Neural progenitor cell (in vitro differentiated cells): ENCODE measurements at regions not wholly inside any gene's neighbourhood (a gene's known extent, or its start where the extent isn't known, plus 50 kb on each side); places are given as distances from the start of the nearest gene placed in this dataset.

Source experiments
- DNase-seq: peaks from one replicate; pipeline ENCODE4 v3.0.0-alpha.2; 2016; ENCODE audit warnings: low spot score
- H2AFZ ChIP-seq: fragments of 200-600 bp; sonication (generic); replicated peaks from 2 replicates; pipeline ENCODE4 v1.6.1; 2016; ENCODE audit warnings: antibody characterized with exemption
- H3F3A ChIP-seq: fragments of 200-600 bp; sonication (generic); 2 replicates; pipeline ENCODE4 v1.6.1; 2016; ENCODE audit warnings: antibody characterized with exemption, low read depth
- H3K27ac ChIP-seq: fragments of 200-600 bp; sonication (generic); 2 replicates; pipeline ENCODE4 v1.5.1; 2016; ENCODE audit warnings: mild to moderate bottlenecking
- H3K27me3 ChIP-seq: fragments of 200-600 bp; sonication (generic); 2 replicates; pipeline ENCODE4 v1.6.1; 2016; ENCODE audit warnings: mild to moderate bottlenecking, moderate library complexity
- H3K36me3 ChIP-seq: fragments of 200-600 bp; sonication (generic); 2 replicates; pipeline ENCODE4 v1.5.1; 2016
- H3K4me1 ChIP-seq: fragments of 200-600 bp; sonication (generic); 2 replicates; pipeline ENCODE4 v1.6.1; 2016; ENCODE audit warnings: mixed run types
- H3K4me2 ChIP-seq: fragments of 200-600 bp; sonication (generic); 2 replicates; pipeline ENCODE4 v1.6.1; 2016
- H3K4me3 ChIP-seq: fragments of 200-600 bp; sonication (generic); 2 replicates; pipeline ENCODE4 v1.5.1; 2016
- H3K79me2 ChIP-seq: fragments of 200-600 bp; sonication (generic); 2 replicates; pipeline ENCODE4 v1.6.1; 2016; ENCODE audit warnings: low read depth
- H3K9ac ChIP-seq: fragments of 200-600 bp; sonication (generic); 2 replicates; pipeline ENCODE4 v1.6.1; 2016
- H3K9me3 ChIP-seq: fragments of 200-600 bp; sonication (generic); 2 replicates; pipeline ENCODE4 v1.5.1; 2016; ENCODE audit warnings: low read depth
- H4K20me1 ChIP-seq: fragments of 200-600 bp; sonication (generic); 2 replicates; pipeline ENCODE4 v1.6.1; 2016; ENCODE audit warnings: low read depth
- H3K27ac Mint-ChIP-seq: 3 replicates; pipeline ENCODE4 v1.8.0; 2021; ENCODE audit warnings: mixed read lengths
- H3K27me3 Mint-ChIP-seq: 2 replicates; pipeline ENCODE4 v1.8.0; 2022; ENCODE audit warnings: low read depth, mild to moderate bottlenecking, inconsistent platforms, moderate library complexity, mixed read lengths; ENCODE audit not compliant: insufficient read depth
- H3K36me3 Mint-ChIP-seq: 3 replicates; pipeline ENCODE4 v1.8.0; 2021; ENCODE audit warnings: mixed read lengths
- H3K4me1 Mint-ChIP-seq: 3 replicates; pipeline ENCODE4 v1.8.0; 2021; ENCODE audit warnings: mixed read lengths
- H3K4me3 Mint-ChIP-seq: 3 replicates; pipeline ENCODE4 v1.8.0; 2021; ENCODE audit warnings: mild to moderate bottlenecking, moderate library complexity, mixed read lengths
- H3K9me3 Mint-ChIP-seq: 3 replicates; pipeline ENCODE4 v1.8.0; 2020; ENCODE audit warnings: mixed read lengths
- CTCF ChIP-seq: fragments of 200-600 bp; sonication (generic); IDR thresholded peaks from 2 replicates; pipeline ENCODE4 v1.5.1; 2017; ENCODE audit warnings: antibody characterized with exemption, mild to moderate bottlenecking
- EZH2 ChIP-seq: fragments of 200-600 bp; sonication (generic); IDR thresholded peaks from 2 replicates; pipeline ENCODE4 v1.6.1; 2017; ENCODE audit warnings: antibody characterized with exemption, mild to moderate bottlenecking, moderate library complexity
- EZH2phosphoT487 ChIP-seq: fragments of 200-600 bp; sonication (generic); IDR thresholded peaks from 2 replicates; pipeline ENCODE4 v1.6.1; 2017; ENCODE audit warnings: antibody characterized with exemption

- peaks cover under 1% of the 10 kb centered on the region for H3K27me3 Mint-ChIP-seq
- no peaks in the 10 kb centered on the region for H3K9me3 Mint-ChIP-seq
Observed at GRCh38 chr15:95353512-95353911, 977.0 kb upstream of the NR2F2 start.

GRCh38 chr15:95359966-95360365 is 970.5 kb upstream of the NR2F2 start:
- H3K9me3 Mint-ChIP-seq: peaks cover 10% of the 10 kb centered on the region
- no peak overlapping the region for H3K9ac ChIP-seq
- H3K9me3 ChIP-seq: no peaks in the 10 kb centered on the region
- H2AFZ ChIP-seq: no peak overlapping the region
- peaks cover 4% of the 10 kb centered on the region for H3K4me1 Mint-ChIP-seq
- no peaks in the 10 kb centered on the region for H3K36me3 ChIP-seq
- H3K4me3 ChIP-seq: no peak overlapping the region
- no peak overlapping the region for H3K4me2 ChIP-seq
- no peaks in the 10 kb centered on the region for H3K27me3 Mint-ChIP-seq
- TF ChIP-seq CTCF (no peak), EZH2phosphoT487 (no peak), EZH2 (no peak)
- no peaks in the 10 kb centered on the region for H3F3A ChIP-seq
- no peaks in the 10 kb centered on the region for H3K79me2 ChIP-seq
- H4K20me1 ChIP-seq: no peaks in the 10 kb centered on the region
- no peak overlapping the region for H3K4me3 Mint-ChIP-seq
- H3K36me3 Mint-ChIP-seq: peaks cover 2% of the 10 kb centered on the region
- no peaks in the 10 kb centered on the region for H3K27me3 ChIP-seq
- H3K27ac ChIP-seq: no peak overlapping the region
- DNase-seq: no peak
- H3K27ac Mint-ChIP-seq: no peak overlapping the region
- no peaks in the 10 kb centered on the region for H3K4me1 ChIP-seq

More at GRCh38 chr15:95353512-95353911, 977.0 kb upstream of the NR2F2 start:
- H3K27ac Mint-ChIP-seq: no peak overlapping the region
- Histone ChIP-seq H3K9ac (no peak overlapping the region), H3K79me2 (no peaks in the 10 kb centered on the region), H3K36me3 (no peaks in the 10 kb centered on the region), H3K4me2 (no peak overlapping the region), H3F3A (no peaks in the 10 kb centered on the region), H3K4me1 (no peaks in the 10 kb centered on the region), H3K27me3 (no peaks in the 10 kb centered on the region), H4K20me1 (no peaks in the 10 kb centered on the region), H3K27ac (no peak overlapping the region), H3K9me3 (no peaks in the 10 kb centered on the region), H2AFZ (no peak overlapping the region), H3K4me3 (no peak overlapping the region)
- DNase-seq: no peak
- TF ChIP-seq EZH2phosphoT487: no peak
- no peak for TF ChIP-seq EZH2
- no peak for TF ChIP-seq CTCF
- H3K4me3 Mint-ChIP-seq: no peak overlapping the region
- no peaks in the 10 kb centered on the region for H3K4me1 Mint-ChIP-seq
- peaks cover under 1% of the 10 kb centered on the region for H3K36me3 Mint-ChIP-seq

GRCh38 chr15:95362306-95362705 is 968.2 kb upstream of the NR2F2 start:
- H3K36me3 Mint-ChIP-seq: peaks cover 2% of the 10 kb centered on the region
- no peak overlapping the region for H3K9ac ChIP-seq
- peaks cover 11% of the 10 kb centered on the region for H3K4me1 ChIP-seq
- H3F3A ChIP-seq: no peaks in the 10 kb centered on the region
- H3K9me3 ChIP-seq: no peaks in the 10 kb centered on the region
- H2AFZ ChIP-seq: no peak overlapping the region
- H3K4me1 Mint-ChIP-seq: peaks cover 22% of the 10 kb centered on the region
- no peaks in the 10 kb centered on the region for H3K27me3 ChIP-seq
- no peak overlapping the region for H3K27ac Mint-ChIP-seq
- H3K4me3 ChIP-seq: no peak overlapping the region
- H3K27me3 Mint-ChIP-seq: peaks cover 2% of the 10 kb centered on the region
- H3K9me3 Mint-ChIP-seq: peaks cover 10% of the 10 kb centered on the region
- DNase-seq: no peak
- H4K20me1 ChIP-seq: no peaks in the 10 kb centered on the region
- H3K79me2 ChIP-seq: no peaks in the 10 kb centered on the region
- no peaks in the 10 kb centered on the region for H3K36me3 ChIP-seq
- H3K4me2 ChIP-seq: no peak overlapping the region
- no peak overlapping the region for H3K4me3 Mint-ChIP-seq
- no peak overlapping the region for H3K27ac ChIP-seq
- TF ChIP-seq EZH2phosphoT487 (no peak), EZH2 (no peak), CTCF (no peak)
